ENCODE measurements at regions not wholly inside any gene's neighbourhood (a gene's known extent, or its start where the extent isn't known, plus 50 kb on each side); places are given as distances from the start of the nearest gene placed in this dataset.

DNA sequence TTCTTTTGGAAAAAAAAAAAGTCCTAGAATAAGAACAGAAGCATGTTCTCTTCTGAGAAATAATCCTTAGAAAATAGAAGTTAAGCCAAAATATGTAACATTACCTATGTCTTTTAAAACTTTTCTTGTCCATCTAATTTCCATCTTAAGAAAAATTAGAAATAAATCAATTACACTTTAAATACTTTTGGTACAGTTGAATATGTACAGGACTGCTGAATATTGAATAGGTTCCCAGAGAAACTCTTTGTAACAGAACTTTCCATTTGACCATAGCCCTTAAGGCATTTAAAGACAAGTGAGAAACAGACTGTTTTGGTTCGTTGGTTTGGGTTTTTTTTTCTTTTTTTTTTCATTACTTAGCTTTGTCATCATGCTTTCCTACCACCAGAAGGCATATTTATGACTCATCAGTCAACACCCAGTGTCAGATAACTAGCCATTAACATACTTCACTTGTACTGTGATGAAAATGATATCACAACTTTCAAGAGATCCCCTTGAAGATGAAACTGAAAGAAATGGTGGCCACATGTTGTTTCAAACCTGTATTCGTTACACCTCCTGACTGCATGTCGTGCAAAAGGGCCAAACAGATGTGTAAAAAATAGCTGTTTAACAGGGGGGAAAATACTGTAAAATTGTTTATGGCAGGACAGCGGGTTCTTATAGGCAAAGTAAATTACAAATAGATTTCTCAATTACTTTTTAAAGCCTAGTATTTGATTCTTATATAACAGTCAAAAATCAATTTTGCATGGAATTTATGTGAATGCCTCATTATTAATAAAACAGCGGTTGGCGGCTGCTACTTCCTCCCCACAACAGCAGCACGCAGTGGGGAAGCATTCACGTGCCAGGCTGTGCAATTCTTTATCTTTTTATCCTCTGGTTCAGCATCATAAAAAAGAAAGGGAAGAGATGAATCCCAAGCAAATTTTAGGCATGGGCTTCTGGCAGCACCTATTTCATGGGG, 280.7 kb upstream of the HNRNPA3 start:
- Histone ChIP-seq H3K79me2 (ENCODE audit: insufficient read depth, low read length) (no peaks in the 10 kb centered on the region), H3K4me1 (ENCODE audit: insufficient read depth, low read length) (no peaks in the 10 kb centered on the region), H3K27ac (ENCODE audit: low read depth, low read length) (no peak overlapping the region), H2AFZ (ENCODE audit: low read length) (peak overlapping the region; percentile 6), H4K20me1 (ENCODE audit: insufficient read depth, low read length) (no peaks in the 10 kb centered on the region), H3K4me2 (ENCODE audit: insufficient read depth, low read length) (no peak overlapping the region), H3K9me3 (ENCODE audit: low read depth, low read length) (no peaks in the 10 kb centered on the region), H3K4me3 (ENCODE audit: insufficient read depth, low read length) (no peak overlapping the region), H3K36me3 (ENCODE audit: insufficient read depth, low read length) (no peaks in the 10 kb centered on the region), H3K27me3 (ENCODE audit: insufficient read depth, low read length) (no peaks in the 10 kb centered on the region)
- TF ChIP-seq, protein P1, sequence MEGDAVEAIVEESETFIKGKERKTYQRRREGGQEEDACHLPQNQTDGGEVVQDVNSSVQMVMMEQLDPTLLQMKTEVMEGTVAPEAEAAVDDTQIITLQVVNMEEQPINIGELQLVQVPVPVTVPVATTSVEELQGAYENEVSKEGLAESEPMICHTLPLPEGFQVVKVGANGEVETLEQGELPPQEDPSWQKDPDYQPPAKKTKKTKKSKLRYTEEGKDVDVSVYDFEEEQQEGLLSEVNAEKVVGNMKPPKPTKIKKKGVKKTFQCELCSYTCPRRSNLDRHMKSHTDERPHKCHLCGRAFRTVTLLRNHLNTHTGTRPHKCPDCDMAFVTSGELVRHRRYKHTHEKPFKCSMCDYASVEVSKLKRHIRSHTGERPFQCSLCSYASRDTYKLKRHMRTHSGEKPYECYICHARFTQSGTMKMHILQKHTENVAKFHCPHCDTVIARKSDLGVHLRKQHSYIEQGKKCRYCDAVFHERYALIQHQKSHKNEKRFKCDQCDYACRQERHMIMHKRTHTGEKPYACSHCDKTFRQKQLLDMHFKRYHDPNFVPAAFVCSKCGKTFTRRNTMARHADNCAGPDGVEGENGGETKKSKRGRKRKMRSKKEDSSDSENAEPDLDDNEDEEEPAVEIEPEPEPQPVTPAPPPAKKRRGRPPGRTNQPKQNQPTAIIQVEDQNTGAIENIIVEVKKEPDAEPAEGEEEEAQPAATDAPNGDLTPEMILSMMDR (IDR thresholded peaks at IDR 0.05; ENCODE audit: extremely low read depth, low read depth, low read length): no peak
- DNase-seq (ENCODE audit: insufficient read length, low spot score, missing footprints): no peak

DNA sequence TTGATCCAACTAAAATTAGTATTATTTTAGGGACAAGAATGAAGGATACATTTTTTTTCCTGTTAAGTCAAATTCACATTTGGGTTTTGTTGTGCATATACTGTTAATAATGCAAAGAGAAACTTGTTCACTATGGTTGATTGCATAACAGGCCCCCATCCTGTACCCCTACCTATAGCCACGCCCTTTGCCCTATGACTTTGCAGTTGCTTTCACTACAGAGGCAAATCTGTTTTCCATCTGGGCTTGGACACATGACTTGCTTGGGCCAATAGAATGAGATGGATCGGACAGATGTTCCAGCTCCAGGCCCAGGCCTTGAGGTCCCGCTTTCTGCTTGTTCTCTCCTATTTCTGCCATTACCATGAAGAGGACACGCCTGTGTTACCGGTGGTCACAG, 278.5 kb upstream of the HNRNPA3 start:
- no peaks in the 10 kb centered on the region for H3K36me3 ChIP-seq (ENCODE audit: insufficient read depth, low read length)
- H3K27ac ChIP-seq (ENCODE audit: low read depth, low read length): no peak overlapping the region
- no peaks in the 10 kb centered on the region for H3K27me3 ChIP-seq (ENCODE audit: insufficient read depth, low read length)
- no peak overlapping the region for H3K4me3 ChIP-seq (ENCODE audit: insufficient read depth, low read length)
- no peaks in the 10 kb centered on the region for H4K20me1 ChIP-seq (ENCODE audit: insufficient read depth, low read length)
- no peaks in the 10 kb centered on the region for H3K9me3 ChIP-seq (ENCODE audit: low read depth, low read length)
- TF ChIP-seq, protein P1 (IDR thresholded peaks at IDR 0.05; ENCODE audit: extremely low read depth, low read depth, low read length): no peak
- H2AFZ ChIP-seq (ENCODE audit: low read length): no peak overlapping the region
- no peak for DNase-seq (ENCODE audit: insufficient read length, low spot score, missing footprints)
- no peaks in the 10 kb centered on the region for H3K4me1 ChIP-seq (ENCODE audit: insufficient read depth, low read length)
- no peaks in the 10 kb centered on the region for H3K79me2 ChIP-seq (ENCODE audit: insufficient read depth, low read length)
- H3K4me2 ChIP-seq (ENCODE audit: insufficient read depth, low read length): no peak overlapping the region

DNA sequence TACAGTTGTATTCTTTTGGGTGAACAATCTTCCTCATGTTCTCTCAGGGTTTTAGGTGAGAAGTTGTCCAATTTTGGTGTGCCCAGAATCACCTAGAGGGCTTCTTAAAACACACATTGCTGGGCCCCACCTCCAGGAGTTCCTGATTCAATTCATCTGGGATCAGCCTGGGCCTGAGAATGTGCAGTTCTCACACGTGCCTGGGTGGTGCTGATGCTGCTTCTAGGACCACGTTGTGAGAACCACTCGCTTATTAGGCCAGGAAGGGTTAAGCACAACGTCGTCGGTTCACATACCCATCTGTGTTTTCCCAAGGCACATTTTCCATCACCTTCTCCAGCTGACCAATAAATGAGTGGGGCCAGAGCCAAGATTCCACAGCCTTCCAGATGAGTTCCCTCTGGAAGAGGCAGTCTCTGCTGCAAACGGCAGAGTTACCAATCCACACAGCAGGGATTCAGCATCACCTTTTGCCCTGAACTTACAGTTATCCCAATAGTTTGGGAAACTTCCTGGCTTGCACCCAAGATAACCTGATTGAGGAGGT, 277.7 kb upstream of the HNRNPA3 start:
- Histone ChIP-seq H3K9me3 (ENCODE audit: low read depth, low read length) (no peaks in the 10 kb centered on the region), H2AFZ (ENCODE audit: low read length) (no peak overlapping the region), H4K20me1 (ENCODE audit: insufficient read depth, low read length) (no peaks in the 10 kb centered on the region), H3K79me2 (ENCODE audit: insufficient read depth, low read length) (no peaks in the 10 kb centered on the region), H3K27ac (ENCODE audit: low read depth, low read length) (no peak overlapping the region), H3K4me2 (ENCODE audit: insufficient read depth, low read length) (no peak overlapping the region), H3K36me3 (ENCODE audit: insufficient read depth, low read length) (no peaks in the 10 kb centered on the region), H3K4me3 (ENCODE audit: insufficient read depth, low read length) (no peak overlapping the region), H3K27me3 (ENCODE audit: insufficient read depth, low read length) (no peaks in the 10 kb centered on the region), H3K4me1 (ENCODE audit: insufficient read depth, low read length) (no peaks in the 10 kb centered on the region)
- no peak for DNase-seq (ENCODE audit: insufficient read length, low spot score, missing footprints)
- TF ChIP-seq, protein P1 (IDR thresholded peaks at IDR 0.05; ENCODE audit: extremely low read depth, low read depth, low read length): no peak

DNA sequence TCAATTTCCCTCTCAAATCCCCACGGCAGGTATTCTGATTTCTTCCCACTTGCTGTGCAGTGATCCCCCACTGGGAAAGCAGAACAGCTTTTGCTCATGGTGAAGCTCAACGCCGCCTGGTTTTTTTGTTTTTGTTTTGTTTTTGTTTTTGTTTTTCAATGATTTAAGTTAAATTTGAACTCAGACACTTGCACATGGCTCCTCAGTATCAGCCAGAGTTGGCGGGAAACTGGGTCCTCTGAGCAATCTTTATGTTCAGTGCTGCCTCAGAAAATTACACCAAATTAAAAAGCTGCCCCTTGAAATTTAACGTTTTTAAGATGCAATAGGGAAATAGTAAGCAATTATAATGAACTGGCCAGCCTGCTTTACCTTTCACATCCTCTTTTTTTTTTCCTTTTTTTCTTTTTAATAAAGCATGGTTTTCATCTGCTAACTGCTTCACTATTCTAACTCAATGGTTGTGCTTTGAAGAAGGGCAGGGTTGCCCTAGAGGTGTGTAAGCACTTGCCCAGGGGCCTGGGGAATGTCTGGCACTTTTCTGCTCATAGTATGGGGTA, 277.0 kb upstream of the HNRNPA3 start:
- no peaks in the 10 kb centered on the region for H3K4me1 ChIP-seq (ENCODE audit: insufficient read depth, low read length)
- H3K27me3 ChIP-seq (ENCODE audit: insufficient read depth, low read length): no peaks in the 10 kb centered on the region
- H3K4me3 ChIP-seq (ENCODE audit: insufficient read depth, low read length): no peak overlapping the region
- H3K36me3 ChIP-seq (ENCODE audit: insufficient read depth, low read length): no peaks in the 10 kb centered on the region
- DNase-seq (ENCODE audit: insufficient read length, low spot score, missing footprints): no peak
- H4K20me1 ChIP-seq (ENCODE audit: insufficient read depth, low read length): no peaks in the 10 kb centered on the region
- H3K9me3 ChIP-seq (ENCODE audit: low read depth, low read length): no peaks in the 10 kb centered on the region
- no peaks in the 10 kb centered on the region for H3K79me2 ChIP-seq (ENCODE audit: insufficient read depth, low read length)
- no peak overlapping the region for H3K4me2 ChIP-seq (ENCODE audit: insufficient read depth, low read length)
- TF ChIP-seq, protein P1 (IDR thresholded peaks at IDR 0.05; ENCODE audit: extremely low read depth, low read depth, low read length): no peak
- H3K27ac ChIP-seq (ENCODE audit: low read depth, low read length): no peak overlapping the region
- H2AFZ ChIP-seq (ENCODE audit: low read length): no peak overlapping the region
